VCaP (cell line): ENCODE measurements at regions not wholly inside any gene's neighbourhood (a gene's known extent, or its start where the extent isn't known, plus 50 kb on each side); places are given as distances from the start of the nearest gene placed in this dataset.

Experiments used
- H3K27ac ChIP-seq: fragments of 450-650 bp; 2 replicates; pipeline ENCODE4 v1.5.1; 2017
- TF ChIP-seq, protein P1 (sequence below): fragments of 450-650 bp; conservative IDR thresholded peaks from 2 replicates; pipeline ENCODE4 v1.5.1; 2017; ENCODE audit warnings: mild to moderate bottlenecking, moderate library complexity

DNA sequence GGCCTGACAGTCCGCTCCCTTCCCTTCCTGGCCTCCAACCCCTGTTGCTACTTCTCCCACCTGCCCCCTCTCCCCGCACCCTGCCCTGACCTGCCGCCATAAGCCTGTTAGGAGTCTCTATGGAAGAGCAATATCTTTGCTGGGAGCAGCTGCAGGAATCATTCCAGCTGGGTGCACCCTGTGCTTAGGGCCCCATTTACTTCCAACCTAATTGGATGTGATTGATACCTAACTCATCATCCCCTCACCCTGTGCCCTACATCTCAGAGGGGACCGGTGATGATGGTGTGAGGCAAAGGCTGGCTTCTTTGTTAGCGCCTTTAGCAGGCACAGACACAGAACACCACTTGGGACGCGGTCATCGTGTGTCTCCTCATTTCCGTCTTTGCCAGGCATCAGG is 80.0 kb upstream of the FAM180A start:
- H3K27ac ChIP-seq: no peak overlapping the region
- TF ChIP-seq, protein P1, sequence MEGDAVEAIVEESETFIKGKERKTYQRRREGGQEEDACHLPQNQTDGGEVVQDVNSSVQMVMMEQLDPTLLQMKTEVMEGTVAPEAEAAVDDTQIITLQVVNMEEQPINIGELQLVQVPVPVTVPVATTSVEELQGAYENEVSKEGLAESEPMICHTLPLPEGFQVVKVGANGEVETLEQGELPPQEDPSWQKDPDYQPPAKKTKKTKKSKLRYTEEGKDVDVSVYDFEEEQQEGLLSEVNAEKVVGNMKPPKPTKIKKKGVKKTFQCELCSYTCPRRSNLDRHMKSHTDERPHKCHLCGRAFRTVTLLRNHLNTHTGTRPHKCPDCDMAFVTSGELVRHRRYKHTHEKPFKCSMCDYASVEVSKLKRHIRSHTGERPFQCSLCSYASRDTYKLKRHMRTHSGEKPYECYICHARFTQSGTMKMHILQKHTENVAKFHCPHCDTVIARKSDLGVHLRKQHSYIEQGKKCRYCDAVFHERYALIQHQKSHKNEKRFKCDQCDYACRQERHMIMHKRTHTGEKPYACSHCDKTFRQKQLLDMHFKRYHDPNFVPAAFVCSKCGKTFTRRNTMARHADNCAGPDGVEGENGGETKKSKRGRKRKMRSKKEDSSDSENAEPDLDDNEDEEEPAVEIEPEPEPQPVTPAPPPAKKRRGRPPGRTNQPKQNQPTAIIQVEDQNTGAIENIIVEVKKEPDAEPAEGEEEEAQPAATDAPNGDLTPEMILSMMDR: no peak

DNA sequence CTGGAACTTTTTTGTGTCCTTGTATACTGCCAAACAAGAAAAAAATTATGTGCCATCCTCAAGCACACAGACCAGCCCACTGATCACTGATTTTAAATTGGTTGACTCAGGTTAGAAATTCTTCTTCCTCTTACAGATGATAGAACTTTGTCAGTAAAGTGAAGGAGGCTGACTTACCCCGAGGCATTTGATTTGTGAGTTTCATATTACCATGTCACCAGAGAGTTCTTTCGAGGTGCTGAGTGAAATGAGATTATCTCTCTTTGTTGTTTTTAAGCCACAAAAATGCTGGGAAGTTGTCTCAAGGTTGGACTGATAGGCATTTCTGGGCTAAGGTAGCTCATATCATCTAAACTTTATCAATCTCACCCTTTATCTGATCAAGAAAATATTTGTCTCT is 78.8 kb upstream of the FAM180A start:
- TF ChIP-seq, protein P1: no peak
- H3K27ac ChIP-seq: no peak overlapping the region

DNA sequence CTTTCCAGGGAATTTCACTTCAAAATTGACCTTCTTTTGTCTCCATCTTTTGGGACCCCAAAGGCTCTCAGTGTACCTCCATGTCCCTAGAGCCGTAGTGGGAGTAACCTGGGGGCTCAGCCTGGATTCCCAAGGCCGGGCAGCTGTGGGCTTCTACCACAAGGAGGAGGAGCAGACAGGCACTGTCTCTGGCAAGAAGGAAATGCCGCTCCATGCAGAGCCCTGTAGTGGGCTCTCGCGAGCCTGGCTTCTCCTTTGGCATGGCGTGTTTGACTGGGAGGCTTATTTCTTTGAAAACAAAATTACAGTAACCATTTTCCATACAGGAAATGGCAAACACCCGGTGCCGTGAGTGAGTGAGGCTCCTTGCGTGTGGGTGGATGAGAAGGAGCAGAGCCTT is 76.8 kb upstream of the FAM180A start:
- TF ChIP-seq, protein P1: no peak
- no peak overlapping the region for H3K27ac ChIP-seq

DNA sequence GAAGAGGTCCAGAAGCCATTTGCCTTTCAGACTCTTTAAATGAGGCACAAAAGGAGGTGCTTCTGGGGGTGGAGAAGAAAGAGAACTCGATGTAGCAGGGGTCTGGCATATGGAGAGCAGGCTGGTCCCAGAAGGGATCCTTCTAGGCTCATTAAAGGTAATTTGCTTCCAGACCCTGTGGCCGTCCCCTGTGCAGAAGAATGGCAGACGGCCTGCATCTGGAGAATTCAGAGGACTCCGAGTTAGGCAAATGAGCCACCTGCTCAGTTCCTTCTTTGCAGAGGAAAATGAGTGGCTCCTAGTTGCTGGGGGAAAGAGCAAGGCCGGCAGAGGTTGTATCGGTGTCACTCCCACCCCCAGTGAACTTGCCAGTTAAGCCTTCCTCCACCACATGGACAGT is 73.8 kb upstream of the FAM180A start:
- no peak overlapping the region for H3K27ac ChIP-seq
- TF ChIP-seq, protein P1: no peak

GRCh38 chr7:135817583-135817982 is 69.0 kb upstream of the FAM180A start:
- TF ChIP-seq, protein P1: no peak
- H3K27ac ChIP-seq: no peak overlapping the region

GRCh38 chr7:135815033-135815432 is 66.4 kb upstream of the FAM180A start:
- H3K27ac ChIP-seq: no peak overlapping the region
- TF ChIP-seq, protein P1: no peak

- TF ChIP-seq, protein P1: no peak
- no peak overlapping the region for H3K27ac ChIP-seq
These were observed 63.5 kb upstream of the FAM180A start for GRCh38 chr7:135812148-135812547.

- TF ChIP-seq, protein P1: no peak
- no peak overlapping the region for H3K27ac ChIP-seq
These were observed 62.9 kb upstream of the FAM180A start for GRCh38 chr7:135811506-135811905.
